Activated CD4-positive, alpha-beta T cell treated with anti-CD3 and anti-CD28 coated beads for 48 hours (primary cell): ENCODE measurements at regions not wholly inside any gene's neighbourhood (a gene's known extent, or its start where the extent isn't known, plus 50 kb on each side); places are given as distances from the start of the nearest gene placed in this dataset.

ENCODE experiments used
- DNase-seq: peaks from one replicate; pipeline ENCODE4 v3.0.0-alpha.2; 2020

- DNase-seq: no peak
Measured at GRCh38 chr20:20933142-20933958, 172.8 kb downstream of the LINC00237 start.

DNA sequence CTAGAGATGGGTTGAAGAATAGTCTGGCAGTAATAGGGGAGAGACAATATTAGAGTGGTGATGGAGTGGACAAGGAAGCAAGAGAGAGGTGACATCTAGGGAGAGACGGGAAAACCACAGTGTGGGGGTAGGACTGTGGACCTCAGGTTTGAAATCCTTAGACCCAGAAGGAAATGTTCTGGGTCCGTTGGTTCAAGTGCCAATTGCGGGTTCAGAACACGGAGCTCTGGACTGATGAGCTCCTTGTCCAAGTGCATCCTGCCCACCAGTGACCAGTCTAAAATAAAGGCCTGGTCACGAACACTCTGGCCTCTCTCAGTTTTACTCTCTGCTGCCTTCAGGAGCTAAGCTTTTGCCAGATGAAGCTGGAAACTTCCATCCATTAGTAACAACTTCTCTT, 174.0 kb downstream of the LINC00237 start:
- no peak for DNase-seq

DNA sequence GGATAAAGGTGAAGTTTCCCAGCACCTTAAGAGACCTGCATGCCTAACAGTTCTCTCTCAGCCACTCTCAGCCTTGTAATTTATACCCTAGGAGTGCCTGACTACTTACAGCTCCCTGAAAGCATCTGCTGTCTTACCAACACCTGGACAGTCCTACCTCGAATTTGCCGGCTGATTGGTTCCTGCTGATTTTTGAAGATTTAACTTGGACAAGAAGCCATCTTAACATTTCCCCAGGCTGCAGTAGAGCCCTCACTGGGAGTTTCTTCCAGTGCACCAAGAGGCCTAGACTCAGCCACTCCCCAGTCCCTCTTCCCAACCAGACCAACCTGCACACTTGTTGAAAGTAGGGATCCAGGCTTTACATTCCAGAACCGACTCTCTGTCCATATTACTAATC, 174.5 kb downstream of the LINC00237 start:
- no peak for DNase-seq

- DNase-seq: no peak
Measured at GRCh38 chr20:20931024-20931423, 175.1 kb downstream of the LINC00237 start.

DNA sequence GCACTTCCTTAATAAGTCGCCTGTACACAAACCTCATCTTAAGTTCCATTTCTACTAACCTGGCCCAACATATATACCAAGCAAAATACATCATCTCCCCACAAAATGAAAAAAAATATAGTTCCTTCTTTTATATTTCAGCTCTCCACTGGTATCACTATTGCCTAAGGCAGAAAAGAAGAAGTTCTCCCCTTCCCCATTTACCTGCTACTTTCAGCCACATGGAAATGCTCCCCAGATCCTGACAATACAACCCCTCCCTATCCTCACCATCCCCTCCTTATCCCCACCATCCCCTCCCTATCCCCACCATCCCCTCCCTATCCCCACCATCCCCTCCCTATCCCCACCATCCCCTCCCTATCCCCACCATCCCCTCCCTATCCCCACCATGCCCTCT, 175.7 kb downstream of the LINC00237 start:
- DNase-seq: no peak

- DNase-seq: no peak
Measured at GRCh38 chr20:20929341-20929740, 176.8 kb downstream of the LINC00237 start.

GRCh38 chr20:20926222-20926905, 179.8 kb downstream of the LINC00237 start:
- no peak for DNase-seq

GRCh38 chr20:20920433-20920832, 185.7 kb downstream of the LINC00237 start:
- DNase-seq: no peak

DNA sequence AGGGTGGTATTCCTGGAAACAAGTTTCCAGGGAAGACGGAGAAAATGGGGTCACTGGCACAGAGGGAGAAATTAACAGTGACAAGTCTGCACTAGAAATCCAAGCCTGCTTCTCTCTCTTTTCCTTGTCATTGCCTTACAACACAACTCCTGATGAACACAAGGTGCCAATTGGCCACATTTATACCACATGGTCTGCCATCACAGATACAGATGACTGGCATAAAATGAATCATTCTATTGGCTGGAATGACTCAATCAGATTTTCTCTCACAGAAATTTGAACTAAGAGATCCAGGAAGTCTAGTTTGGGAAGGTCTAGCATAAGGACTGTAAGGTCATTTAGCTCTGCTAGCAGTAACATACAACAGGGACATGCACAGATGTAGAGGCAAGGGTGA, 190.3 kb downstream of the LINC00237 start:
- DNase-seq: no peak

DNA sequence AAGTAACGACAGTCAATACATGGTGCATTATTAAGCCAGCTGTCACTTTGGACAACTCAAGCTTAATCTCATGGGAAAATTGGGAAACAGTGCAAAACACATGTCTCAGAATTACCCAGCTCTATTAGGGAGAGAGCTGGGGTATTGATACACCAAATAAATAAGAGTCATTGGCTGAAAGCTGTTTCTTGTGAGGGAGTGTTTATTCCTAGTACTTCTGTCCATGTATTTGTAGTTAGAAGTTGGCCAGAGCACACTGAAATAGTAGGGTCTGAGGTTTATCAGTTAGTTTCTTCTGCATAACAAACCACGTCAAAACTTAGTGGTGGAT, 192.0 kb upstream of the RALGAPA2 start:
- DNase-seq: no peak

GRCh38 chr20:20903773-20904500, 191.5 kb upstream of the RALGAPA2 start:
- DNase-seq: no peak

DNA sequence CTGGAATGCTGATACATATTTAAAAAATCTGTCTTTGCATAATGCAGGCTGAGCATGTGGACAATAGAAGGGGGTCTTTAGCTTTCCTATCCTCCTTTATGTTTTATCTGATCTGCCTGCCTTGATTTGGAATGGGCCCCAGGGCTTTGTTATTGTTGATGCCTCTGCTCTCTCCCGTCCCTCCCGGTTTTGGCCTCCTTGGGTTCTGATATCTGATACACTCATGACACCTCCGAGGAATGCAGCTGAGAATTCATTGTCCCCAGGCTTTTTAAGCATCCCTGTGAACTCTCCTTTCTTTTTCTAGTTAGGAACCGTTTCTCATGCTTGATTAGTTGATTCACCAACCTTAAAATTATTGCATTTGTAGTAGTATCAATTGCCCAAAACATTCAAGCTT, 185.5 kb upstream of the RALGAPA2 start:
- DNase-seq: no peak

- DNase-seq: no peak
Measured at GRCh38 chr20:20897145-20897544, 184.7 kb upstream of the RALGAPA2 start.

- DNase-seq: no peak
Measured at GRCh38 chr20:20896606-20897005, 184.2 kb upstream of the RALGAPA2 start.

GRCh38 chr20:20895537-20895936, 183.1 kb upstream of the RALGAPA2 start:
- no peak for DNase-seq

GRCh38 chr20:20894753-20895152, 182.3 kb upstream of the RALGAPA2 start:
- no peak for DNase-seq

GRCh38 chr20:20894280-20894679, 181.8 kb upstream of the RALGAPA2 start:
- DNase-seq: no peak

GRCh38 chr20:20892328-20892727, 179.9 kb upstream of the RALGAPA2 start:
- no peak for DNase-seq

- DNase-seq: no peak
Measured at GRCh38 chr20:20890751-20891150, 178.3 kb upstream of the RALGAPA2 start.

GRCh38 chr20:20888936-20889335, 176.5 kb upstream of the RALGAPA2 start:
- no peak for DNase-seq

DNA sequence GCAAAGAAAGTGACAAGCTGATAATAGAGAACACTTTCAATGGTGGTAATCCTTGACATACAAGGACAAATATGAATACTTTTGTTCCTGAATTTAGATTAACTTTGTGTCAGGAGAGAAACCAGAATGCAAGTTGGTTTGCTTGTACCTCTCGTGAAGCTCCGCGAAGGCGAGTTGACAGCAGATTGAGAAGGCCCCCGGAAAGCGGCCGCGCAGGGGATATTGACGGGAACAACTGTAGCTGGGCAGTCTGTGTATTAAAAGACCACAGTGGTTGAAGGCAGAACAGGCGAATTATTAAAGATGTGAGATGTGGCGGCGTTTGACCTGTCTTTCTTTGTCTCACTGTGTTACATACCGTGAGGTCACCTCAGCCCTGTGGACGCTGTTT, 175.8 kb upstream of the RALGAPA2 start:
- DNase-seq: no peak

GRCh38 chr20:20887593-20888265, 175.3 kb upstream of the RALGAPA2 start:
- DNase-seq: no peak

DNA sequence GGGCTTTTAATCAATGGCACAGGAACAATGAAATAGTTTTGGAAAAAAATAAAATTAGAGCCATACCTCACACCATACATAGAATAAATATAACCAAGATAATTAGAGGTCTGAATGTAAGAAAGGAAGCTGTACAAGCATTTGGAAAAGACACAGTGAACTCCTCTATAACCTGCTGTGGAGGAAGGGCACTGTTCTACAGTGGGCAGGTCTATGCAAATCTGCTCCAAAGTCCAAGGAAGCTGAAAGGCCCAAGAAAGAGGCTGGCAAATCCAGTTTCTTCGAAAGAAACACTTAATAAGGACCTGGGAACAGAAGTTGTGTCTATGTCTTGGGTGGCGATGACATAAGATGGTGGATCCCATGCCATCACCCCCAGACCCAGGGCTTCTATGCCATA, 169.4 kb upstream of the RALGAPA2 start:
- DNase-seq: no peak
